ENCODE measurements at regions not wholly inside any gene's neighbourhood (a gene's known extent, or its start where the extent isn't known, plus 50 kb on each side); places are given as distances from the start of the nearest gene placed in this dataset.

DNA sequence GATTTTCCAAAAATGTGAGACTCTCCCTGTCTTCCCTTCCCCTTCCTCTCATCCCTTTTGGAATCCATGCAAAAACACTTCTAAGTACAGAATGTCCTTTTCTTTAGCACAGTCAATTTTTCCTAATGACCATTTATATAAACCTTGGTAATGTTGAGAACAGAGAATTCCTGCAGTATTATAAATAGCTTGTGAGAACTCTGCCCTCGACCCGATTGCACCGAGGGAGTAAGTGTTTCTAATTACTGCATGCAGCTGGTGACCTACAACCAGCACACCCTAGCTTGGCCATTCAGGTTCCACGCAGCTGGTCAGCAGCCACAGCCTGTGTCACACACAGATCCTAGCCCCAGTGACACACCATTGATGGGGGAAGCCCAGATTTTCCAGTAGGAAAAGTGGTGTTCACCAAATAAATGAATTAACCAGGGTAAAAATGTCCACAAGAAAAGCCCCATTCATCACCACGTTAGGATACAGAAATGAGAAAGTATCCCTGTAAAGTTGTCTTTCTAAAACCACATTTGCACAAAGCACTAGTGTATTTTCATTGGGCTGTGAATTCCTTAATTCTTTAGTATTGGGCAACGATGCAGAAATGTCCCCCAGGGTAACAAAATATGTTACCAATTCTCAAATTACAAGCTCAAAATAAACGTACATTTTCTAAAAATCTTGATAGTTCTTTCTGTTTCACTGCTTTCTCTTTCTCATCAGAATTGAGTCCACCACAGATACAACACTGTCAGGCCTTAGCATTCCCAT lies 499.0 kb upstream of the KLF6 start:
- POLR2A ChIA-PET, result interaction anchor here (0.6 kb wide), 1 partner anchor 499 kb away, joined by 4 read pairs; the partner anchor contains the start of gene KLF6
- TF ChIP-seq, protein P1, sequence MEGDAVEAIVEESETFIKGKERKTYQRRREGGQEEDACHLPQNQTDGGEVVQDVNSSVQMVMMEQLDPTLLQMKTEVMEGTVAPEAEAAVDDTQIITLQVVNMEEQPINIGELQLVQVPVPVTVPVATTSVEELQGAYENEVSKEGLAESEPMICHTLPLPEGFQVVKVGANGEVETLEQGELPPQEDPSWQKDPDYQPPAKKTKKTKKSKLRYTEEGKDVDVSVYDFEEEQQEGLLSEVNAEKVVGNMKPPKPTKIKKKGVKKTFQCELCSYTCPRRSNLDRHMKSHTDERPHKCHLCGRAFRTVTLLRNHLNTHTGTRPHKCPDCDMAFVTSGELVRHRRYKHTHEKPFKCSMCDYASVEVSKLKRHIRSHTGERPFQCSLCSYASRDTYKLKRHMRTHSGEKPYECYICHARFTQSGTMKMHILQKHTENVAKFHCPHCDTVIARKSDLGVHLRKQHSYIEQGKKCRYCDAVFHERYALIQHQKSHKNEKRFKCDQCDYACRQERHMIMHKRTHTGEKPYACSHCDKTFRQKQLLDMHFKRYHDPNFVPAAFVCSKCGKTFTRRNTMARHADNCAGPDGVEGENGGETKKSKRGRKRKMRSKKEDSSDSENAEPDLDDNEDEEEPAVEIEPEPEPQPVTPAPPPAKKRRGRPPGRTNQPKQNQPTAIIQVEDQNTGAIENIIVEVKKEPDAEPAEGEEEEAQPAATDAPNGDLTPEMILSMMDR (IDR thresholded peaks at IDR 0.05; ENCODE audit: insufficient read depth, low read depth, low read length), result no peak
- CTCF ChIA-PET, result interaction anchor here (1.0 to 1.1 kb wide), 3 partner anchors 9 to 373 kb away, joined by 3 read pairs; no protein-coding TSS in a partner anchor
- peak; percentile 71 for DNase-seq (ENCODE audit: low read depth)
- H3K4me3 ChIP-seq (ENCODE audit: low read depth, low read length), result no peak overlapping the region
- H3K36me3 ChIP-seq (ENCODE audit: control insufficient read depth, insufficient read depth, low read length), result no peaks in the 10 kb centered on the region
- H3K27me3 ChIP-seq (ENCODE audit: control insufficient read depth, insufficient read depth, low read length), result no peaks in the 10 kb centered on the region

DNA sequence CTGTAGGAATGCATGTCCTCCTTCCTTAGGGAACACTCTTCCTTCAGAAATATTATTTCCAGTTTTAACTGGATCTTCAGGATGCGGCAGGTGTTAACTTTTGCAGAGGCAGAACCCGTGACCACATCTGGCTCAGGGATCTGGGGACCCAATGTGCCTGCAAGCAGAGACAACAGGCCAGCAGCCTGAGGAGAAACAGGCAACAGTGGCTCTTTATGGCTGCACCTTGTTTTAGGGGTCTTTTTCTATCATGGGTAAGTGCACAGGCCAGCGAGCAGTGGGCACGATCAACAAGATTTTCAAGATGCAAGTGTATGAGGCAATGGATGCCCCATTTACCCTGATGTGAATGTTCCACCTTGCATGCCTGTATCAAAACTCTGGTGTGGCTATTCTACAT lies 497.5 kb upstream of the KLF6 start:
- TF ChIP-seq, protein P1 (IDR thresholded peaks at IDR 0.05; ENCODE audit: insufficient read depth, low read depth, low read length), result no peak
- Histone ChIP-seq H3K36me3 (ENCODE audit: control insufficient read depth, insufficient read depth, low read length) (no peaks in the 10 kb centered on the region), H3K4me3 (ENCODE audit: low read depth, low read length) (no peak overlapping the region), H3K27me3 (ENCODE audit: control insufficient read depth, insufficient read depth, low read length) (no peaks in the 10 kb centered on the region)
- ChIA-PET POLR2A (no interaction called here), CTCF (no interaction called here)
- no peak for DNase-seq (ENCODE audit: low read depth)

DNA sequence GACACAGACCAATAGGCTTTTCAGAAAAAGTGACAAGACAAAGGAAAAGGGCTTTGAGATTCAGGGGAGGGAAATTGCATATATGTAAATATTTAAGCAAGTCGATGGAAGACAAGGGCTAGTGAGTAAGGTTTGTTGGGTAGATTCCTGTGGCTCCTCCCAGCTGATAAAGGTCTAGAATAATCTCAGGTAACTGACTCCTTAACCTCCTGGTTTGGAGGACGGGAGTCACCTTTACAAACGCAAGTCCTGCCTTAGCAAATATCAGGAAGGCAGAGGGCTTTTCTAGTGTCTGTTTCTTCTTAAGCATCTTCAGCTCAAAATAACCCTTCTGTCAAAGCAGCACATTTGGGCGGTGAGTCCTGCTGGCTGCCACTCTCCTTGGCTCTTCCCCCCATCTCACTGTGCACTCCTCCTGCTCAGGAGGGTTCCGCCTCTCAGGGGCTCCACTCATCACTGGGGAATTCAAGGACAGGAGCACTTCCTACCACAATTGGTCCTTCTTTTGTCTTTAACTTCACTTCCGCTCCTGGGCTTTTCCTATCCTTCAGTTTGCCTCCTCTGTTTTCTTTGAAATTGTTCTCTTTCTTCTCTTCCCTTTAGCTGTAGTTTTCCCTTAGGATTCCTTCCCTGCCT lies 496.3 kb upstream of the KLF6 start:
- no peak overlapping the region for H3K4me3 ChIP-seq (ENCODE audit: low read depth, low read length)
- POLR2A ChIA-PET, result interaction anchor here (0.5 kb wide), 1 partner anchor 755 kb away, joined by 3 read pairs; no protein-coding TSS in a partner anchor
- CTCF ChIA-PET, result no interaction called here
- H3K36me3 ChIP-seq (ENCODE audit: control insufficient read depth, insufficient read depth, low read length), result no peaks in the 10 kb centered on the region
- DNase-seq (ENCODE audit: low read depth), result no peak
- TF ChIP-seq, protein P1 (IDR thresholded peaks at IDR 0.05; ENCODE audit: insufficient read depth, low read depth, low read length), result no peak
- no peaks in the 10 kb centered on the region for H3K27me3 ChIP-seq (ENCODE audit: control insufficient read depth, insufficient read depth, low read length)

DNA sequence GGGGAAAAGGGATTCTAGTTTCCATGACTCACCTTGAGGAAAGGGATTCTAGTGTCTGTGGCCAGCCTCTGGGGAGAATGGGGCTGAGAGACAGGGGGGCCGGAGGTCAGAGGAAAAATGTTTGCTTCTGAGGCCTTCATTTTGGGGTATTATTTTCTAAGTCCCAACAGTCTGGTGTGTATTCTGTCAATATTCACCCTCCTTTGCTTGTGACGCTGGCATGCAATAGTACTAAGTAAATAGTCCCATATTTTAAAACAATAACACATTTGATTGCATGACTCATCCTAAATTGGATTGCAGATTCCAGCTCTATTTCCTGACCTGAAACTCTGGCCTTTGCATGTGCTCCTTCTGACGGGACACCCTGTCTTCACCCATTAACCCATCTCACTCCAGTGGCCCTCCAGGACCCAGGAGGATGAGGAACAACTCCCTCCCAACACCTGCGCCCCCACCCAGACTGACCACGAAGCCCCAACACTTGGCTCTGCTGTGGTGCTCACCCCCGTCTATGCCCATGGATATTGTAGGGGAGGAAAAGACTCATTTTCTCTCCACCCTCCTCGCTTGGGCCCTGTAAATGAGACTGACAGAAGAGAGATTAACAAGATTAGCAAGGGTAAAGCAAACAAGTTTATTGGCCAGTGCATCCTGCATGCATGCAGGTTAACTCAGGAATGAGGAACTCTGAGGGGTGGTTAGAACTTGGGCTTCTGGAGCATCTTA lies 495.6 kb upstream of the KLF6 start:
- ChIA-PET POLR2A (interaction anchor here (0.5 kb wide), 1 partner anchor 754 kb away, joined by 3 read pairs; no protein-coding TSS in a partner anchor), CTCF (interaction anchor here (0.7 to 0.8 kb wide), 2 partner anchors 13 to 108 kb away, joined by 3 read pairs; no protein-coding TSS in a partner anchor)
- H3K36me3 ChIP-seq (ENCODE audit: control insufficient read depth, insufficient read depth, low read length), result no peaks in the 10 kb centered on the region
- TF ChIP-seq, protein P1 (IDR thresholded peaks at IDR 0.05; ENCODE audit: insufficient read depth, low read depth, low read length), result no peak
- H3K4me3 ChIP-seq (ENCODE audit: low read depth, low read length), result no peak overlapping the region
- no peaks in the 10 kb centered on the region for H3K27me3 ChIP-seq (ENCODE audit: control insufficient read depth, insufficient read depth, low read length)
- no peak for DNase-seq (ENCODE audit: low read depth)

DNA sequence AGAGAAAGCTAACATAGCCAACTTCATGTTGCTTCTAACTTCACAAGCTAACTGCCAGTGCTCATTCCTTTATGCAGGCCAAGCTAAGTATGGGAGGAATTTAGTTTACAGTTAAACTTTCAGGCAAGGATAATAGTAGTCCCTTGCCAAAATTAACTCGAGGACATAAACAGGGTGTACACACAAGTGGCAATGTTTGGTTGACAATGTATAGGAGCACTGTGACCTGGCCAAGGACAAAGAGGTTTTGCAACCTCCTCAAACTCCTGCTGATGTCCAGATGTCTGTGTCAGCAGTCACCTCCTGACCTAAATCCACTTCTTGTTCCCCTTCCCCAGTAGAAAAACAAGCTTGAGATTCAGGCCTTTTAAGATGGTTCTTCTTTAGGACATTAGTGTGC lies 494.6 kb upstream of the KLF6 start:
- Histone ChIP-seq H3K36me3 (ENCODE audit: control insufficient read depth, insufficient read depth, low read length) (no peaks in the 10 kb centered on the region), H3K27me3 (ENCODE audit: control insufficient read depth, insufficient read depth, low read length) (no peaks in the 10 kb centered on the region), H3K4me3 (ENCODE audit: low read depth, low read length) (no peak overlapping the region)
- TF ChIP-seq, protein P1 (IDR thresholded peaks at IDR 0.05; ENCODE audit: insufficient read depth, low read depth, low read length), result no peak
- ChIA-PET CTCF (interaction anchor here (0.8 to 1.2 kb wide), 2 partner anchors 10 to 107 kb away, joined by 3 read pairs; no protein-coding TSS in a partner anchor), POLR2A (no interaction called here)
- no peak for DNase-seq (ENCODE audit: low read depth)
